GM19468 (cell line): ENCODE measurements at regions not wholly inside any gene's neighbourhood (a gene's known extent, or its start where the extent isn't known, plus 50 kb on each side); places are given as distances from the start of the nearest gene placed in this dataset.
"Not testable (repeated sequence)": the region's sequence is repeated elsewhere in the genome, so short reads cannot be mapped to it uniquely, and the experiment has no call there.

Source experiments
- ATAC-seq: cut with Tn5 transposase; IDR thresholded peaks from one replicate; pipeline ENCODE4 v1.9.1; 2021; ENCODE audit warnings: mild to moderate bottlenecking, moderate library complexity, moderate number of reproducible peaks; ENCODE audit not compliant: unreplicated experiment; ENCODE audit errors: extremely low read depth

GRCh38 chr6:81073318-81073717 is 679.2 kb downstream of the TENT5A start:
- ATAC-seq, result no peak

- ATAC-seq, result no peak
These were observed 681.4 kb downstream of the TENT5A start for GRCh38 chr6:81071121-81071520.

GRCh38 chr6:81067057-81067456 is 685.4 kb downstream of the TENT5A start:
- ATAC-seq, result no peak

GRCh38 chr6:81063891-81064290 is 688.6 kb downstream of the TENT5A start:
- ATAC-seq, result no peak

GRCh38 chr6:81054036-81054435 is 698.4 kb downstream of the TENT5A start:
- ATAC-seq, result no peak

GRCh38 chr6:81051952-81052351 is 700.5 kb downstream of the TENT5A start:
- no peak for ATAC-seq

- ATAC-seq, result no peak
These were observed 702.9 kb downstream of the TENT5A start for GRCh38 chr6:81049425-81050042.

- no peak for ATAC-seq
These were observed 721.1 kb downstream of the TENT5A start for GRCh38 chr6:81031416-81031815.

GRCh38 chr6:81026041-81026553 is 726.4 kb downstream of the TENT5A start:
- no peak for ATAC-seq

GRCh38 chr6:81023709-81024108 is 728.8 kb downstream of the TENT5A start:
- no peak for ATAC-seq

GRCh38 chr6:81023007-81023582 is 729.4 kb downstream of the TENT5A start:
- ATAC-seq, result no peak

- ATAC-seq, result not testable (repeated sequence)
These were observed 734.9 kb downstream of the TENT5A start for GRCh38 chr6:81017586-81017985.

- ATAC-seq, result no peak
These were observed 748.6 kb downstream of the TENT5A start for GRCh38 chr6:81003894-81004293.

GRCh38 chr6:81003156-81003555 is 749.3 kb downstream of the TENT5A start:
- no peak for ATAC-seq

GRCh38 chr6:81002126-81002525 is 750.4 kb downstream of the TENT5A start:
- no peak for ATAC-seq

GRCh38 chr6:80991316-80991715 is 761.2 kb downstream of the TENT5A start:
- ATAC-seq, result no peak

GRCh38 chr6:80988892-80989291 is 763.6 kb downstream of the TENT5A start:
- no peak for ATAC-seq

GRCh38 chr6:80988286-80988685 is 764.2 kb downstream of the TENT5A start:
- no peak for ATAC-seq

GRCh38 chr6:80981226-80981625 is 771.3 kb downstream of the TENT5A start:
- not testable (repeated sequence) for ATAC-seq

- ATAC-seq, result no peak
These were observed 776.1 kb downstream of the TENT5A start for GRCh38 chr6:80976336-80976735.

GRCh38 chr6:80974579-80974978 is 777.9 kb downstream of the TENT5A start:
- no peak for ATAC-seq

- no peak for ATAC-seq
These were observed 783.0 kb downstream of the TENT5A start for GRCh38 chr6:80969439-80969838.
